Esophagus muscularis mucosa (tissue), 3 donors: ENCODE measurements at regions not wholly inside any gene's neighbourhood (a gene's known extent, or its start where the extent isn't known, plus 50 kb on each side); places are given as distances from the start of the nearest gene placed in this dataset.

Experiments used
- CTCF ChIP-seq, 3 experiments: fragments of 200-600 bp in 2 of 3; fragments of 450-650 bp in 1 of 3; sonication (generic) in 2 of 3; IDR thresholded peaks; one replicate each; pipeline ENCODE4 v1.5.1; 2017 to 2019; ENCODE audit warnings: antibody characterized with exemption in 3 of 3, mild to moderate bottlenecking in 2 of 3, moderate library complexity in 1 of 3
- EP300 ChIP-seq: sonication (generic); formaldehyde crosslinking; IDR thresholded peaks from one replicate; pipeline ENCODE4 v1.6.1; 2017; ENCODE audit warnings: antibody characterized with exemption

DNA sequence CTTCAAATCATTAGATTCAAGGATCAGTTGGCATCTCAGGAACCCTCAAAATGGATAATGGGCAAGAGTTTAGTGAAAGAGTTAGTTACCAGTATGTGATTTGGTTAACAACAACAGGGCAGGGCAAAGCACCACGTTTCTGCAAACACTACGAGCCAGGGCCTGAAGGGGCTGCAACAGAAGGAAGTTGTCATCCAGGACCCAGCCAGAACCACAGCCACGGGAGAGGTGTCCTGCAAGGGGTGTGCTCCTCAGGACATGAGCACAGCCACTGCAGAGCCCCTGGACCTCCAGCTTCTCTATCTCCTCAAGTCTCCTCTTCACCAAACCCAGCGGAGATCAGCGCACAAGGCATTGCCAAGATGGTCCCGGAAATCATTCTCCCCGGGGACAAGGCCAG, 173.3 kb upstream of the PIEZO2 start:
- TF ChIP-seq EP300 (no peak), CTCF (IDR thresholded peaks at IDR 0.05) (no peak)
